Osteoblast (primary cell): ENCODE measurements at regions not wholly inside any gene's neighbourhood (a gene's known extent, or its start where the extent isn't known, plus 50 kb on each side); places are given as distances from the start of the nearest gene placed in this dataset.

Experiments used
- DNase-seq: peaks from one replicate; pipeline ENCODE4 v3.0.0; 2011; ENCODE audit warnings: low spot score, mixed read lengths; ENCODE audit not compliant: insufficient read length; ENCODE audit errors: missing footprints
- H2AFZ ChIP-seq: 2 replicates; pipeline ENCODE4 v1.6.0; 2011; ENCODE audit warnings: mild to moderate bottlenecking, low read length
- H3K27ac ChIP-seq: 2 replicates; pipeline ENCODE4 v1.5.1; 2011; ENCODE audit warnings: mild to moderate bottlenecking, low read depth, low read length, moderate library complexity
- H3K27me3 ChIP-seq: 2 replicates; pipeline ENCODE4 v1.6.0; 2012; ENCODE audit warnings: mild to moderate bottlenecking, control low read depth, inconsistent platforms, low read length, moderate library complexity; ENCODE audit not compliant: insufficient read depth
- H3K36me3 ChIP-seq: 2 replicates; pipeline ENCODE4 v1.5.1; 2011; ENCODE audit warnings: mild to moderate bottlenecking, low read length, control low read depth, moderate library complexity; ENCODE audit not compliant: insufficient read depth
- H3K4me1 ChIP-seq: 2 replicates; pipeline ENCODE4 v1.5.1; 2011; ENCODE audit warnings: mild to moderate bottlenecking, low read length, control low read depth, moderate library complexity; ENCODE audit not compliant: insufficient read depth
- H3K4me2 ChIP-seq: 2 replicates; pipeline ENCODE4 v1.6.0; 2011; ENCODE audit warnings: mild to moderate bottlenecking, low read length; ENCODE audit not compliant: insufficient read depth
- H3K4me3 ChIP-seq: fragments of 200-600 bp; sonication (generic); 3 replicates; pipeline ENCODE4 v1.5.1; 2012; ENCODE audit warnings: mild to moderate bottlenecking, low read length, inconsistent platforms; ENCODE audit not compliant: insufficient read depth
- H3K79me2 ChIP-seq: 2 replicates; pipeline ENCODE4 v1.6.0; 2012; ENCODE audit warnings: mild to moderate bottlenecking, low read length, control low read depth, inconsistent platforms; ENCODE audit not compliant: insufficient read depth
- H3K9me3 ChIP-seq: 2 replicates; pipeline ENCODE4 v1.5.1; 2011; ENCODE audit warnings: low read depth, low read length, control low read depth
- H4K20me1 ChIP-seq: 2 replicates; pipeline ENCODE4 v1.6.0; 2012; ENCODE audit warnings: mild to moderate bottlenecking, low read length, control low read depth; ENCODE audit not compliant: insufficient read depth
- CTCF ChIP-seq: IDR thresholded peaks from 2 replicates; pipeline ENCODE4 v1.5.1; 2011; ENCODE audit warnings: mild to moderate bottlenecking, low read depth, low read length, moderate library complexity; ENCODE audit errors: extremely low read depth

GRCh38 chr3:59444294-59444671 is 394.5 kb upstream of the CFAP20DC start:
- no peak overlapping the region for H3K27ac ChIP-seq
- H3K4me2 ChIP-seq, result no peak overlapping the region
- H3K27me3 ChIP-seq, result no peaks in the 10 kb centered on the region
- no peak for DNase-seq
- H3K9me3 ChIP-seq, result no peaks in the 10 kb centered on the region
- no peak overlapping the region for H3K4me3 ChIP-seq
- no peak for TF ChIP-seq CTCF
- H4K20me1 ChIP-seq, result no peaks in the 10 kb centered on the region
- H2AFZ ChIP-seq, result no peak overlapping the region
- no peaks in the 10 kb centered on the region for H3K36me3 ChIP-seq
- no peaks in the 10 kb centered on the region for H3K4me1 ChIP-seq
- H3K79me2 ChIP-seq, result no peaks in the 10 kb centered on the region

GRCh38 chr3:59443618-59444293 is 393.9 kb upstream of the CFAP20DC start:
- no peak overlapping the region for H3K4me2 ChIP-seq
- H3K4me3 ChIP-seq, result no peak overlapping the region
- H3K79me2 ChIP-seq, result no peaks in the 10 kb centered on the region
- no peaks in the 10 kb centered on the region for H3K4me1 ChIP-seq
- no peak for DNase-seq
- no peak overlapping the region for H2AFZ ChIP-seq
- no peaks in the 10 kb centered on the region for H3K9me3 ChIP-seq
- H4K20me1 ChIP-seq, result no peaks in the 10 kb centered on the region
- no peak overlapping the region for H3K27ac ChIP-seq
- H3K36me3 ChIP-seq, result no peaks in the 10 kb centered on the region
- no peak for TF ChIP-seq CTCF
- no peaks in the 10 kb centered on the region for H3K27me3 ChIP-seq

GRCh38 chr3:59442046-59442445 is 392.2 kb upstream of the CFAP20DC start:
- H3K27ac ChIP-seq, result no peak overlapping the region
- no peaks in the 10 kb centered on the region for H3K9me3 ChIP-seq
- no peak overlapping the region for H3K4me3 ChIP-seq
- H2AFZ ChIP-seq, result no peak overlapping the region
- H3K36me3 ChIP-seq, result no peaks in the 10 kb centered on the region
- no peak overlapping the region for H3K4me2 ChIP-seq
- DNase-seq, result no peak
- no peaks in the 10 kb centered on the region for H3K27me3 ChIP-seq
- H3K4me1 ChIP-seq, result no peaks in the 10 kb centered on the region
- H4K20me1 ChIP-seq, result no peaks in the 10 kb centered on the region
- no peaks in the 10 kb centered on the region for H3K79me2 ChIP-seq
- TF ChIP-seq CTCF, result no peak

GRCh38 chr3:59440285-59441028 is 390.6 kb upstream of the CFAP20DC start:
- Histone ChIP-seq H3K27me3 (no peaks in the 10 kb centered on the region), H3K27ac (no peak overlapping the region), H3K9me3 (no peaks in the 10 kb centered on the region), H3K4me1 (no peaks in the 10 kb centered on the region), H3K4me3 (no peak overlapping the region), H3K79me2 (no peaks in the 10 kb centered on the region), H3K36me3 (no peaks in the 10 kb centered on the region), H4K20me1 (no peaks in the 10 kb centered on the region), H3K4me2 (no peak overlapping the region), H2AFZ (no peak overlapping the region)
- no peak for TF ChIP-seq CTCF
- DNase-seq, result no peak
